Glutamatergic neuron (in vitro differentiated cells): ENCODE measurements at regions not wholly inside any gene's neighbourhood (a gene's known extent, or its start where the extent isn't known, plus 50 kb on each side); places are given as distances from the start of the nearest gene placed in this dataset.

Experiments used
- DNase-seq: peaks from one replicate; pipeline ENCODE4 v3.0.0; 2022
- H3K27ac Mint-ChIP-seq: one replicate; pipeline ENCODE4 v1.8.0; 2020; ENCODE audit warnings: mild to moderate bottlenecking, mixed read lengths, inconsistent platforms; ENCODE audit not compliant: unreplicated experiment
- H3K27me3 Mint-ChIP-seq: one replicate; pipeline ENCODE4 v1.8.0; 2020; ENCODE audit warnings: mild to moderate bottlenecking, moderate library complexity, mixed read lengths, inconsistent platforms; ENCODE audit not compliant: unreplicated experiment
- H3K36me3 Mint-ChIP-seq: one replicate; pipeline ENCODE4 v1.8.0; 2020; ENCODE audit warnings: mild to moderate bottlenecking, mixed read lengths, inconsistent platforms; ENCODE audit not compliant: unreplicated experiment
- H3K4me1 Mint-ChIP-seq: one replicate; pipeline ENCODE4 v1.8.0; 2020; ENCODE audit warnings: mild to moderate bottlenecking, low read depth, mixed read lengths, inconsistent platforms; ENCODE audit not compliant: unreplicated experiment
- H3K4me3 Mint-ChIP-seq: one replicate; pipeline ENCODE4 v1.8.0; 2020; ENCODE audit warnings: mild to moderate bottlenecking, mixed read lengths, inconsistent platforms; ENCODE audit not compliant: unreplicated experiment
- H3K9me3 Mint-ChIP-seq: one replicate; pipeline ENCODE4 v1.8.0; 2020; ENCODE audit warnings: mild to moderate bottlenecking, moderate library complexity, mixed read lengths, inconsistent platforms; ENCODE audit not compliant: unreplicated experiment
- TF ChIP-seq, protein P1 (sequence below): fragments of 200-600 bp; sonication (generic); IDR thresholded peaks from one replicate; pipeline ENCODE4 v1.5.0; 2021; ENCODE audit not compliant: partially characterized antibody, unreplicated experiment

- Mint-ChIP-seq H3K36me3 (no peaks in the 10 kb centered on the region), H3K4me3 (no peak overlapping the region), H3K9me3 (no peaks in the 10 kb centered on the region), H3K27ac (no peak overlapping the region), H3K27me3 (peaks cover under 1% of the 10 kb centered on the region), H3K4me1 (no peaks in the 10 kb centered on the region)
- DNase-seq, result no peak
- TF ChIP-seq, protein P1, sequence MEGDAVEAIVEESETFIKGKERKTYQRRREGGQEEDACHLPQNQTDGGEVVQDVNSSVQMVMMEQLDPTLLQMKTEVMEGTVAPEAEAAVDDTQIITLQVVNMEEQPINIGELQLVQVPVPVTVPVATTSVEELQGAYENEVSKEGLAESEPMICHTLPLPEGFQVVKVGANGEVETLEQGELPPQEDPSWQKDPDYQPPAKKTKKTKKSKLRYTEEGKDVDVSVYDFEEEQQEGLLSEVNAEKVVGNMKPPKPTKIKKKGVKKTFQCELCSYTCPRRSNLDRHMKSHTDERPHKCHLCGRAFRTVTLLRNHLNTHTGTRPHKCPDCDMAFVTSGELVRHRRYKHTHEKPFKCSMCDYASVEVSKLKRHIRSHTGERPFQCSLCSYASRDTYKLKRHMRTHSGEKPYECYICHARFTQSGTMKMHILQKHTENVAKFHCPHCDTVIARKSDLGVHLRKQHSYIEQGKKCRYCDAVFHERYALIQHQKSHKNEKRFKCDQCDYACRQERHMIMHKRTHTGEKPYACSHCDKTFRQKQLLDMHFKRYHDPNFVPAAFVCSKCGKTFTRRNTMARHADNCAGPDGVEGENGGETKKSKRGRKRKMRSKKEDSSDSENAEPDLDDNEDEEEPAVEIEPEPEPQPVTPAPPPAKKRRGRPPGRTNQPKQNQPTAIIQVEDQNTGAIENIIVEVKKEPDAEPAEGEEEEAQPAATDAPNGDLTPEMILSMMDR, result no peak
These were observed 187.6 kb upstream of the RIMS1 start for GRCh38 chr6:71698702-71699101.

DNA sequence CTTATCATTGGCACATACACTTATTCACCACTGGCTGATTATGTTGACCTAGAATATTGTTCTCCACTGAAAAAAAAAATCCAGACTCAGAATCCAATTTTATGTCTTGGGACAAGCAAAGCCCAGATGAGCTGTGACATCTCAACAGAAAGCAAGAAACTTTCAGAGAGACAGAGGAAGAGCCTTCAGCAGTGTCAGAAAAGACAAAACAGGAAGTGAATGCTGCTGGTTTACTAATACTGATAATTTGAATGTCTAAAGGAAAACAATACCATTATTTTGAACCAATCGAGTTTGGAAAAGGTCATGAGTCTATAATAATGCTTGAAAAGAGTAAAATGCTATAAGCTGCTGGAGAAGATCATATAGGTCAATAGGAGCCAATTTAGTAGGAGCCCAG is 179.8 kb upstream of the RIMS1 start:
- no peak for DNase-seq
- H3K4me1 Mint-ChIP-seq, result no peaks in the 10 kb centered on the region
- H3K4me3 Mint-ChIP-seq, result no peak overlapping the region
- H3K27ac Mint-ChIP-seq, result no peak overlapping the region
- H3K27me3 Mint-ChIP-seq, result peaks cover 1% of the 10 kb centered on the region
- TF ChIP-seq, protein P1, result no peak
- no peaks in the 10 kb centered on the region for H3K36me3 Mint-ChIP-seq
- H3K9me3 Mint-ChIP-seq, result no peaks in the 10 kb centered on the region

DNA sequence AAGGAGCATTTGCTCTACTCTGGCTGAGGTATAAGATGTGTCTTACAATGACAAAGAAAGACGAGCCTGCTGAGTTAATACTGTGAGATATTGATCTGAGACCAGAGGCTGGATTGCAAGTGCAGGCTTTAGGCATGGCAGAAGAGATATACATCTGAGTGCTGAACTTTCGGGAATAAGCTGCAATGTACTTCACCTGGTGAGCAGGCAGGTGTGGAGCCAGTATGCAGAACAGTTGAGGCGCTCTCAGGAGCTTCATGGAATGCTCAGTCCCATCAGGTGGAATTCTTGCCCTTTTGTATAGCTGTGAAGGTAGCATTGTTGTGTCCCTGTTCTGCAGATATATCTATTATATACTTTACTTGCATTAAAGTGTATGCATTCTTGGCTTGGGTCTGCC is 179.3 kb upstream of the RIMS1 start:
- Mint-ChIP-seq H3K9me3 (no peaks in the 10 kb centered on the region), H3K36me3 (no peaks in the 10 kb centered on the region), H3K4me3 (no peak overlapping the region), H3K4me1 (no peaks in the 10 kb centered on the region), H3K27me3 (peaks cover 1% of the 10 kb centered on the region), H3K27ac (no peak overlapping the region)
- no peak for DNase-seq
- TF ChIP-seq, protein P1, result no peak

DNA sequence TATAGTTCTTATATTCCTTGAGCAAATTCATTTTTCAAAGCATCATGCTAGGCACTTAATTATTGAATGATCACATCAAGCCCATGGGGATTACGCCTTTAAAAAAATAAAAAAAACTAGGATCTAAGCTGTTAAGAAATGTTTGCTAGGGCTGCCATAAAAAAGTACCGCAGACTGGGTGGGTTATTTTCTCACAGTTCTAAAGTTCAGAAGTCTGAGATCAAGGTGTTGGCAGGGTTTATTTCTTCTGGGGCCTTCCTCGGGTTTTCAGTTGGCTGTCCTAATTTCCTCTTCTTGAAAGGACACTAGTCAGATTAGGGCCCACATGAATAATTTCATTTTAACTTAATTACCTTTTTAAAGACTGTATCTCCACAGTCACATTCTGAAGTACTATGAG is 165.6 kb upstream of the RIMS1 start:
- TF ChIP-seq, protein P1, result no peak
- no peak for DNase-seq
- Mint-ChIP-seq H3K36me3 (no peaks in the 10 kb centered on the region), H3K9me3 (no peaks in the 10 kb centered on the region), H3K4me3 (no peak overlapping the region), H3K4me1 (no peaks in the 10 kb centered on the region), H3K27me3 (no peaks in the 10 kb centered on the region), H3K27ac (no peak overlapping the region)

- H3K36me3 Mint-ChIP-seq, result no peaks in the 10 kb centered on the region
- no peak overlapping the region for H3K4me3 Mint-ChIP-seq
- H3K27me3 Mint-ChIP-seq, result no peaks in the 10 kb centered on the region
- no peaks in the 10 kb centered on the region for H3K9me3 Mint-ChIP-seq
- no peaks in the 10 kb centered on the region for H3K4me1 Mint-ChIP-seq
- no peak for DNase-seq
- H3K27ac Mint-ChIP-seq, result no peak overlapping the region
- TF ChIP-seq, protein P1, result no peak
These were observed 164.7 kb upstream of the RIMS1 start for GRCh38 chr6:71721642-71722041.
